Psoas muscle (tissue), 7 donors: ENCODE measurements at regions not wholly inside any gene's neighbourhood (a gene's known extent, or its start where the extent isn't known, plus 50 kb on each side); places are given as distances from the start of the nearest gene placed in this dataset.

ENCODE experiments used
- ATAC-seq, 4 donors: fragments of 200-7000 bp; cut with Tn5 transposase; one replicate each; pipeline ENCODE4 v1.9.1; 2020; ENCODE audit warnings: moderate library complexity in 3 of 4, mild to moderate bottlenecking in 2 of 4
- DNase-seq, 2 donors: peaks; one replicate each; pipeline ENCODE4 v3.0.0-alpha.2; 2020
- H3K27ac ChIP-seq: fragments of 200-600 bp; one replicate; pipeline ENCODE4 v1.8.0; 2022
- H3K27me3 ChIP-seq, 3 donors: fragments of 200-600 bp in 1 of 3; one replicate each; pipeline versions ENCODE4 v1.6.1 to v1.8.0; 2013 to 2022; ENCODE audit warnings: low read length in 2 of 3, mild to moderate bottlenecking in 2 of 3, moderate library complexity in 1 of 3; ENCODE audit not compliant: insufficient read depth in 3 of 3
- H3K36me3 ChIP-seq, 2 donors: fragments of 200-600 bp in 1 of 2; one replicate each; pipeline versions ENCODE4 v1.6.1 to v1.8.0; 2013 to 2022; ENCODE audit warnings: low read depth in 1 of 2, mild to moderate bottlenecking in 1 of 2, moderate library complexity in 1 of 2; ENCODE audit not compliant: insufficient read depth in 1 of 2
- H3K4me1 ChIP-seq: fragments of 200-600 bp; one replicate; pipeline ENCODE4 v1.8.0; 2022
- H3K4me3 ChIP-seq: fragments of 200-600 bp; one replicate; pipeline ENCODE4 v1.8.0; 2022; ENCODE audit warnings: mild to moderate bottlenecking
- H3K9me3 ChIP-seq: fragments of 200-600 bp; one replicate; pipeline ENCODE4 v1.8.0; 2022
- CTCF ChIP-seq: fragments of 200-600 bp; IDR thresholded peaks from one replicate; pipeline ENCODE4 v1.8.0; 2022; ENCODE audit warnings: antibody characterized with exemption
- WGBS, 3 donors: extraction: QIAGEN DNeasy Blood & Tissue Kit; methylation state at CpG; one replicate each; pipeline versions ENCODE4 v1.1.6 to v1.1.7; 2013; 5-methylcytosine and 5-hydroxymethylcytosine counted together
- intact Hi-C, 2 donors: fragments of 100-400 bp; cut with DNase I; formaldehyde crosslinking; loops; one replicate each; pipeline versions ENCODE4 v1.11.0 to v1.14.2; 2022
- donor health status: healthy with polysubstance abuse.
- donor health status: DM: no; HTN: no; CAD: no; lungs with moderate emphysema.
- donor health status: Bipolar disorder and iron deficiency.
- donor health status: healthy.
- donor health status: DM: yes; HTN: yes; CAD: no.
- donor health status: DM: no; HTN: no; CAD: no.
- donor health status: DM: yes; HTN: yes; CAD: no.

GRCh38 chrX:124239324-124239723 lies 93.1 kb upstream of the TEX13D start:
- H3K4me1 ChIP-seq = no peaks in the 10 kb centered on the region
- H3K36me3 ChIP-seq = no peaks in the 10 kb centered on the region
- H3K4me3 ChIP-seq = no peak overlapping the region
- no peak for TF ChIP-seq CTCF
- H3K27me3 ChIP-seq = peaks cover 0 to 13% (median 0%) of the 10 kb centered on the region in 3 donors
- intact Hi-C loops = loop anchor here in 1 of 2 donors (10.0 kb wide), 1 partner anchor 55 kb away; no protein-coding TSS in a partner anchor
- 71 to 89% (median 80%) methylated on average over 2 of the region's 2 CpGs for WGBS, 3 donors
- ATAC-seq = no peak
- H3K9me3 ChIP-seq = no peaks in the 10 kb centered on the region
- DNase-seq = no peak
- no peak overlapping the region for H3K27ac ChIP-seq

GRCh38 chrX:124239911-124240310 lies 92.5 kb upstream of the TEX13D start:
- TF ChIP-seq CTCF = no peak
- ATAC-seq (no peak), DNase-seq (no peak)
- Histone ChIP-seq H3K36me3 (no peaks in the 10 kb centered on the region), H3K4me1 (no peaks in the 10 kb centered on the region), H3K4me3 (no peak overlapping the region), H3K9me3 (no peaks in the 10 kb centered on the region), H3K27me3 (peaks cover 0 to 13% (median 0%) of the 10 kb centered on the region in 3 donors), H3K27ac (no peak overlapping the region)
- intact Hi-C loops = loop anchor here in 1 of 2 donors (10.0 kb wide), 1 partner anchor 55 kb away; no protein-coding TSS in a partner anchor
- 55 to 83% (median 68%) methylated on average over 6 of the region's 6 CpGs for WGBS, 3 donors

- intact Hi-C loops = no loop called here
- Histone ChIP-seq H3K27ac (no peak overlapping the region), H3K36me3 (no peaks in the 10 kb centered on the region), H3K9me3 (no peaks in the 10 kb centered on the region), H3K4me1 (no peaks in the 10 kb centered on the region), H3K27me3 (peaks cover 0 to 13% (median 0%) of the 10 kb centered on the region in 3 donors), H3K4me3 (no peak overlapping the region)
- ATAC-seq = no peak
- no peak for DNase-seq
- no peak for TF ChIP-seq CTCF
Observed at GRCh38 chrX:124240422-124240821, 92.0 kb upstream of the TEX13D start.

GRCh38 chrX:124242131-124242530 lies 90.3 kb upstream of the TEX13D start:
- 40 to 52% (median 50%) methylated on average over 5 of the region's 5 CpGs for WGBS, 3 donors
- H3K27ac ChIP-seq = no peak overlapping the region
- intact Hi-C loops = no loop called here
- H3K4me1 ChIP-seq = no peaks in the 10 kb centered on the region
- H3K27me3 ChIP-seq = peaks cover 0 to 13% (median 0%) of the 10 kb centered on the region in 3 donors
- no peak for ATAC-seq
- no peak for TF ChIP-seq CTCF
- DNase-seq = no peak
- H3K4me3 ChIP-seq = no peak overlapping the region
- H3K36me3 ChIP-seq = no peaks in the 10 kb centered on the region
- H3K9me3 ChIP-seq = no peaks in the 10 kb centered on the region

GRCh38 chrX:124249345-124249744 lies 83.1 kb upstream of the TEX13D start:
- WGBS, 3 donors = 87 to 100% (median 97%) methylated on average over 1 of the region's 1 CpG
- intact Hi-C loops = no loop called here
- Histone ChIP-seq H3K36me3 (no peaks in the 10 kb centered on the region), H3K4me1 (no peaks in the 10 kb centered on the region), H3K4me3 (no peak overlapping the region), H3K27ac (no peak overlapping the region), H3K9me3 (no peaks in the 10 kb centered on the region), H3K27me3 (no peaks in the 10 kb centered on the region)
- no peak for TF ChIP-seq CTCF
- DNase-seq = no peak
- ATAC-seq = no peak
